GM23338 (cell line): ENCODE measurements at regions not wholly inside any gene's neighbourhood (a gene's known extent, or its start where the extent isn't known, plus 50 kb on each side); places are given as distances from the start of the nearest gene placed in this dataset.

ENCODE experiments used
- ATAC-seq: fragments of 200-7000 bp; cut with Tn5 transposase; 3 replicates; pipeline ENCODE4 v1.9.1; 2020
- DNase-seq: peaks from one replicate; pipeline ENCODE4 v3.0.0-alpha.2; 2015; ENCODE audit warnings: low spot score
- H2AFZ ChIP-seq: fragments of 200-600 bp; sonication (generic); 2 replicates; pipeline ENCODE4 v1.8.0; 2016; ENCODE audit warnings: antibody characterized with exemption, mild to moderate bottlenecking, moderate library complexity
- H3F3A ChIP-seq: fragments of 200-600 bp; sonication (generic); replicated peaks from 2 replicates; pipeline ENCODE4 v1.8.0; 2017; ENCODE audit warnings: antibody characterized with exemption, mixed run types, low read depth
- H3K27ac ChIP-seq: fragments of 200-600 bp; sonication (generic); 2 replicates; pipeline ENCODE4 v1.6.1; 2016; ENCODE audit warnings: low read depth
- H3K27me3 ChIP-seq: fragments of 200-600 bp; sonication (generic); 2 replicates; pipeline ENCODE4 v1.8.0; 2016; ENCODE audit warnings: mild to moderate bottlenecking, mixed run types, moderate library complexity; ENCODE audit not compliant: insufficient read depth
- H3K36me3 ChIP-seq: fragments of 200-600 bp; sonication (generic); 2 replicates; pipeline ENCODE4 v1.8.0; 2016; ENCODE audit warnings: mild to moderate bottlenecking; ENCODE audit not compliant: insufficient read depth
- H3K4me1 ChIP-seq: fragments of 200-600 bp; sonication (generic); 2 replicates; pipeline ENCODE4 v1.8.0; 2016; ENCODE audit warnings: mild to moderate bottlenecking, moderate library complexity; ENCODE audit not compliant: insufficient read depth
- H3K4me2 ChIP-seq: fragments of 200-600 bp; sonication (generic); 2 replicates; pipeline ENCODE4 v1.7.1; 2017; ENCODE audit warnings: mixed run types
- H3K4me3 ChIP-seq: fragments of 200-600 bp; sonication (generic); 2 replicates; pipeline ENCODE4 v1.6.1; 2016; ENCODE audit warnings: mixed run types
- H3K79me2 ChIP-seq: fragments of 200-600 bp; sonication (generic); replicated peaks from 2 replicates; pipeline ENCODE4 v1.8.0; 2017; ENCODE audit warnings: mild to moderate bottlenecking; ENCODE audit not compliant: insufficient read depth
- H3K9me2 ChIP-seq: fragments of 200-600 bp; sonication (generic); 2 replicates; pipeline ENCODE4 v1.8.0; 2017; ENCODE audit not compliant: insufficient read depth
- H4K20me1 ChIP-seq: fragments of 200-600 bp; sonication (generic); replicated peaks from 2 replicates; pipeline ENCODE4 v1.8.0; 2017; ENCODE audit warnings: mild to moderate bottlenecking; ENCODE audit not compliant: insufficient read depth
- H3K27ac Mint-ChIP-seq: 2 replicates; pipeline ENCODE4 v1.8.0; 2020; ENCODE audit warnings: inconsistent platforms, mild to moderate bottlenecking, moderate library complexity, mixed read lengths
- H3K27me3 Mint-ChIP-seq: 3 replicates; pipeline ENCODE4 v1.8.0; 2022; ENCODE audit warnings: low read depth, mild to moderate bottlenecking, moderate library complexity, mixed read lengths, inconsistent platforms; ENCODE audit not compliant: insufficient read depth, poor library complexity
- H3K36me3 Mint-ChIP-seq: 3 replicates; pipeline ENCODE4 v1.8.0; 2021; ENCODE audit warnings: low read depth, mild to moderate bottlenecking, inconsistent platforms, moderate library complexity, mixed read lengths
- H3K4me1 Mint-ChIP-seq: 3 replicates; pipeline ENCODE4 v1.8.0; 2020; ENCODE audit warnings: mild to moderate bottlenecking, inconsistent platforms, mixed read lengths
- H3K4me3 Mint-ChIP-seq: 3 replicates; pipeline ENCODE4 v1.8.0; 2021; ENCODE audit warnings: moderate library complexity, mild to moderate bottlenecking, inconsistent platforms, mixed read lengths
- H3K9me3 Mint-ChIP-seq: 3 replicates; pipeline ENCODE4 v1.8.0; 2020; ENCODE audit warnings: moderate library complexity, mild to moderate bottlenecking, inconsistent platforms, mixed read lengths
- CREB1 ChIP-seq: fragments of 250-450 bp; sonication (Bioruptor Pico); IDR thresholded peaks from 2 replicates; pipeline ENCODE4 v1.5.0; 2020; ENCODE audit warnings: low read depth, mild to moderate bottlenecking, moderate library complexity
- EZH2 ChIP-seq: fragments of 200-600 bp; sonication (generic); IDR thresholded peaks from one replicate; pipeline ENCODE4 v1.8.0; 2017; ENCODE audit warnings: antibody characterized with exemption, mild to moderate bottlenecking, low read depth; ENCODE audit not compliant: unreplicated experiment
- EZH2phosphoT487 ChIP-seq: fragments of 200-600 bp; sonication (generic); IDR thresholded peaks from one replicate; pipeline ENCODE4 v1.8.1; 2018; ENCODE audit warnings: antibody characterized with exemption; ENCODE audit not compliant: unreplicated experiment
- JUNB ChIP-seq: IDR thresholded peaks from one replicate; pipeline ENCODE4 v1.6.1; 2016; ENCODE audit warnings: antibody characterized with exemption; ENCODE audit not compliant: unreplicated experiment
- NANOG ChIP-seq: IDR thresholded peaks from 2 replicates; pipeline ENCODE4 v1.6.1; 2016; ENCODE audit warnings: antibody characterized with exemption, borderline replicate concordance
- POLR2AphosphoS5 ChIP-seq: IDR thresholded peaks from 2 replicates; pipeline ENCODE4 v1.6.1; 2016; ENCODE audit warnings: antibody characterized with exemption, low read depth
- STAT1 ChIP-seq: IDR thresholded peaks from one replicate; pipeline ENCODE4 v1.6.1; 2016; ENCODE audit warnings: antibody characterized with exemption; ENCODE audit not compliant: unreplicated experiment
- ZNF114 ChIP-seq: fragments of 250-450 bp; sonication (Bioruptor Pico); IDR thresholded peaks from 2 replicates; pipeline ENCODE4 v1.5.0; 2020; ENCODE audit warnings: mild to moderate bottlenecking, moderate library complexity
- ZNF331 ChIP-seq: fragments of 250-450 bp; sonication (Bioruptor Pico); IDR thresholded peaks from 2 replicates; pipeline ENCODE4 v1.5.0; 2020; ENCODE audit warnings: low read depth, mild to moderate bottlenecking, moderate library complexity
- TF ChIP-seq, protein P1 (sequence below): IDR thresholded peaks from one replicate; pipeline ENCODE4 v1.6.1; 2018; ENCODE audit warnings: antibody characterized with exemption; ENCODE audit not compliant: unreplicated experiment
- TF ChIP-seq, protein P2 (sequence below): fragments of 250-450 bp; sonication (Bioruptor Pico); IDR thresholded peaks from 2 replicates; pipeline ENCODE4 v1.5.0; 2020; ENCODE audit warnings: mild to moderate bottlenecking, moderate library complexity
- TF ChIP-seq, protein P3 (sequence below): IDR thresholded peaks from 2 replicates; pipeline ENCODE4 v1.6.1; 2016; ENCODE audit warnings: antibody characterized with exemption
- TF ChIP-seq, protein P4 (sequence below), 2 experiments: fragments of 200-600 bp in 1 of 2; sonication (generic) in 1 of 2; conservative IDR thresholded peaks; 2 replicates each; pipeline versions ENCODE4 v1.5.1 to v1.6.1; 2016 to 2017; ENCODE audit warnings: antibody characterized with exemption in 2 of 2, low read depth in 2 of 2, mild to moderate bottlenecking in 2 of 2, moderate library complexity in 1 of 2

DNA sequence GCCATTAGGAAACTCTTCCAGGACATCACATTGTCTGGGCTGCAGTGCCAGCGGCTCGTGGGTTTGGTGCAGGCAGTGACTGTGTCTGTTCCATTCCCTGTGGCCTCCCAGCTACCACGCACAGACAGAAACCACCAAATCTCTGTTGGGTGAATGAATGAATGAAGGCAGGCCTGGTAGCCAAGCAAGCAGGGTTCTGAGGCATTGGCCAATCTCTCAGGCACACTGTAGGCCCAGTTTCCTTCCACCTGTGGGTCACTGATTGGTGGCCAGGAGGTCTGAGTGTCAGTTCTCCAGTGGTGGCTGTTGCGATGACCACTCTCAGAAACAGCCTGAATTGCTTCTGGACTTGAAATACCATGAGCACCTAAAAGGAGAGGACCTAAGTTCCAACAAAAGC, 59.4 kb upstream of the CTBP2 start:
- Mint-ChIP-seq H3K4me3 (no peak overlapping the region), H3K9me3 (no peaks in the 10 kb centered on the region), H3K27me3 (peaks cover 12% of the 10 kb centered on the region), H3K27ac (no peak overlapping the region), H3K36me3 (no peaks in the 10 kb centered on the region), H3K4me1 (peaks cover 18% of the 10 kb centered on the region)
- Histone ChIP-seq H4K20me1 (no peaks in the 10 kb centered on the region), H3K27ac (no peak overlapping the region), H3F3A (no peaks in the 10 kb centered on the region), H3K4me3 (no peak overlapping the region), H3K9me2 (0 out of 2 replicates have a peak, but pooled peaks cover 2% of the 10 kb centered on the region), H2AFZ (no peak overlapping the region), H3K36me3 (no peaks in the 10 kb centered on the region), H3K27me3 (no peaks in the 10 kb centered on the region), H3K4me1 (no peaks in the 10 kb centered on the region; the same call in 1 of the 2 replicates), H3K4me2 (no peak overlapping the region), H3K79me2 (no peaks in the 10 kb centered on the region)
- ATAC-seq: no peak
- no peak for DNase-seq
- TF ChIP-seq POLR2AphosphoS5 (no peak), ZNF114 (CRISPR knock-in tag) (no peak), NANOG (no peak), CREB1 (CRISPR knock-in tag) (no peak), EZH2phosphoT487 (no peak), EZH2 (no peak), ZNF331 (CRISPR knock-in tag) (no peak), STAT1 (no peak), JUNB (no peak)
- TF ChIP-seq, protein P1, sequence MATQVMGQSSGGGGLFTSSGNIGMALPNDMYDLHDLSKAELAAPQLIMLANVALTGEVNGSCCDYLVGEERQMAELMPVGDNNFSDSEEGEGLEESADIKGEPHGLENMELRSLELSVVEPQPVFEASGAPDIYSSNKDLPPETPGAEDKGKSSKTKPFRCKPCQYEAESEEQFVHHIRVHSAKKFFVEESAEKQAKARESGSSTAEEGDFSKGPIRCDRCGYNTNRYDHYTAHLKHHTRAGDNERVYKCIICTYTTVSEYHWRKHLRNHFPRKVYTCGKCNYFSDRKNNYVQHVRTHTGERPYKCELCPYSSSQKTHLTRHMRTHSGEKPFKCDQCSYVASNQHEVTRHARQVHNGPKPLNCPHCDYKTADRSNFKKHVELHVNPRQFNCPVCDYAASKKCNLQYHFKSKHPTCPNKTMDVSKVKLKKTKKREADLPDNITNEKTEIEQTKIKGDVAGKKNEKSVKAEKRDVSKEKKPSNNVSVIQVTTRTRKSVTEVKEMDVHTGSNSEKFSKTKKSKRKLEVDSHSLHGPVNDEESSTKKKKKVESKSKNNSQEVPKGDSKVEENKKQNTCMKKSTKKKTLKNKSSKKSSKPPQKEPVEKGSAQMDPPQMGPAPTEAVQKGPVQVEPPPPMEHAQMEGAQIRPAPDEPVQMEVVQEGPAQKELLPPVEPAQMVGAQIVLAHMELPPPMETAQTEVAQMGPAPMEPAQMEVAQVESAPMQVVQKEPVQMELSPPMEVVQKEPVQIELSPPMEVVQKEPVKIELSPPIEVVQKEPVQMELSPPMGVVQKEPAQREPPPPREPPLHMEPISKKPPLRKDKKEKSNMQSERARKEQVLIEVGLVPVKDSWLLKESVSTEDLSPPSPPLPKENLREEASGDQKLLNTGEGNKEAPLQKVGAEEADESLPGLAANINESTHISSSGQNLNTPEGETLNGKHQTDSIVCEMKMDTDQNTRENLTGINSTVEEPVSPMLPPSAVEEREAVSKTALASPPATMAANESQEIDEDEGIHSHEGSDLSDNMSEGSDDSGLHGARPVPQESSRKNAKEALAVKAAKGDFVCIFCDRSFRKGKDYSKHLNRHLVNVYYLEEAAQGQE: no peak
- TF ChIP-seq, protein P2, sequence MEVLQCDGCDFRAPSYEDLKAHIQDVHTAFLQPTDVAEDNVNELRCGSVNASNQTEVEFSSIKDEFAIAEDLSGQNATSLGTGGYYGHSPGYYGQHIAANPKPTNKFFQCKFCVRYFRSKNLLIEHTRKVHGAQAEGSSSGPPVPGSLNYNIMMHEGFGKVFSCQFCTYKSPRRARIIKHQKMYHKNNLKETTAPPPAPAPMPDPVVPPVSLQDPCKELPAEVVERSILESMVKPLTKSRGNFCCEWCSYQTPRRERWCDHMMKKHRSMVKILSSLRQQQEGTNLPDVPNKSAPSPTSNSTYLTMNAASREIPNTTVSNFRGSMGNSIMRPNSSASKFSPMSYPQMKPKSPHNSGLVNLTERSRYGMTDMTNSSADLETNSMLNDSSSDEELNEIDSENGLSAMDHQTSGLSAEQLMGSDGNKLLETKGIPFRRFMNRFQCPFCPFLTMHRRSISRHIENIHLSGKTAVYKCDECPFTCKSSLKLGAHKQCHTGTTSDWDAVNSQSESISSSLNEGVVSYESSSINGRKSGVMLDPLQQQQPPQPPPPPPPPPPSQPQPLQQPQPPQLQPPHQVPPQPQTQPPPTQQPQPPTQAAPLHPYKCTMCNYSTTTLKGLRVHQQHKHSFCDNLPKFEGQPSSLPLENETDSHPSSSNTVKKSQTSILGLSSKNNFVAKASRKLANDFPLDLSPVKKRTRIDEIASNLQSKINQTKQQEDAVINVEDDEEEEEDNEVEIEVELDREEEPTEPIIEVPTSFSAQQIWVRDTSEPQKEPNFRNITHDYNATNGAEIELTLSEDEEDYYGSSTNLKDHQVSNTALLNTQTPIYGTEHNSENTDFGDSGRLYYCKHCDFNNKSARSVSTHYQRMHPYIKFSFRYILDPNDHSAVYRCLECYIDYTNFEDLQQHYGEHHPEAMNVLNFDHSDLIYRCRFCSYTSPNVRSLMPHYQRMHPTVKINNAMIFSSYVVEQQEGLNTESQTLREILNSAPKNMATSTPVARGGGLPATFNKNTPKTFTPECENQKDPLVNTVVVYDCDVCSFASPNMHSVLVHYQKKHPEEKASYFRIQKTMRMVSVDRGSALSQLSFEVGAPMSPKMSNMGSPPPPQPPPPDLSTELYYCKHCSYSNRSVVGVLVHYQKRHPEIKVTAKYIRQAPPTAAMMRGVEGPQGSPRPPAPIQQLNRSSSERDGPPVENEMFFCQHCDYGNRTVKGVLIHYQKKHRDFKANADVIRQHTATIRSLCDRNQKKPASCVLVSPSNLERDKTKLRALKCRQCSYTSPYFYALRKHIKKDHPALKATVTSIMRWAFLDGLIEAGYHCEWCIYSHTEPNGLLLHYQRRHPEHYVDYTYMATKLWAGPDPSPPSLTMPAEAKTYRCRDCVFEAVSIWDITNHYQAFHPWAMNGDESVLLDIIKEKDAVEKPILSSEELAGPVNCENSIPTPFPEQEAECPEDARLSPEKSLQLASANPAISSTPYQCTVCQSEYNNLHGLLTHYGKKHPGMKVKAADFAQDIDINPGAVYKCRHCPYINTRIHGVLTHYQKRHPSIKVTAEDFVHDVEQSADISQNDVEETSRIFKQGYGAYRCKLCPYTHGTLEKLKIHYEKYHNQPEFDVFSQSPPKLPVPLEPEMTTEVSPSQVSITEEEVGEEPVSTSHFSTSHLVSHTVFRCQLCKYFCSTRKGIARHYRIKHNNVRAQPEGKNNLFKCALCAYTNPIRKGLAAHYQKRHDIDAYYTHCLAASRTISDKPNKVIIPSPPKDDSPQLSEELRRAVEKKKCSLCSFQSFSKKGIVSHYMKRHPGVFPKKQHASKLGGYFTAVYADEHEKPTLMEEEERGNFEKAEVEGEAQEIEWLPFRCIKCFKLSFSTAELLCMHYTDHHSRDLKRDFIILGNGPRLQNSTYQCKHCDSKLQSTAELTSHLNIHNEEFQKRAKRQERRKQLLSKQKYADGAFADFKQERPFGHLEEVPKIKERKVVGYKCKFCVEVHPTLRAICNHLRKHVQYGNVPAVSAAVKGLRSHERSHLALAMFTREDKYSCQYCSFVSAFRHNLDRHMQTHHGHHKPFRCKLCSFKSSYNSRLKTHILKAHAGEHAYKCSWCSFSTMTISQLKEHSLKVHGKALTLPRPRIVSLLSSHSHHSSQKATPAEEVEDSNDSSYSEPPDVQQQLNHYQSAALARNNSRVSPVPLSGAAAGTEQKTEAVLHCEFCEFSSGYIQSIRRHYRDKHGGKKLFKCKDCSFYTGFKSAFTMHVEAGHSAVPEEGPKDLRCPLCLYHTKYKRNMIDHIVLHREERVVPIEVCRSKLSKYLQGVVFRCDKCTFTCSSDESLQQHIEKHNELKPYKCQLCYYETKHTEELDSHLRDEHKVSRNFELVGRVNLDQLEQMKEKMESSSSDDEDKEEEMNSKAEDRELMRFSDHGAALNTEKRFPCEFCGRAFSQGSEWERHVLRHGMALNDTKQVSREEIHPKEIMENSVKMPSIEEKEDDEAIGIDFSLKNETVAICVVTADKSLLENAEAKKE (CRISPR knock-in tag): no peak
- TF ChIP-seq, protein P3, sequence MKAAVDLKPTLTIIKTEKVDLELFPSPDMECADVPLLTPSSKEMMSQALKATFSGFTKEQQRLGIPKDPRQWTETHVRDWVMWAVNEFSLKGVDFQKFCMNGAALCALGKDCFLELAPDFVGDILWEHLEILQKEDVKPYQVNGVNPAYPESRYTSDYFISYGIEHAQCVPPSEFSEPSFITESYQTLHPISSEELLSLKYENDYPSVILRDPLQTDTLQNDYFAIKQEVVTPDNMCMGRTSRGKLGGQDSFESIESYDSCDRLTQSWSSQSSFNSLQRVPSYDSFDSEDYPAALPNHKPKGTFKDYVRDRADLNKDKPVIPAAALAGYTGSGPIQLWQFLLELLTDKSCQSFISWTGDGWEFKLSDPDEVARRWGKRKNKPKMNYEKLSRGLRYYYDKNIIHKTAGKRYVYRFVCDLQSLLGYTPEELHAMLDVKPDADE: no peak
- TF ChIP-seq, protein P4, sequence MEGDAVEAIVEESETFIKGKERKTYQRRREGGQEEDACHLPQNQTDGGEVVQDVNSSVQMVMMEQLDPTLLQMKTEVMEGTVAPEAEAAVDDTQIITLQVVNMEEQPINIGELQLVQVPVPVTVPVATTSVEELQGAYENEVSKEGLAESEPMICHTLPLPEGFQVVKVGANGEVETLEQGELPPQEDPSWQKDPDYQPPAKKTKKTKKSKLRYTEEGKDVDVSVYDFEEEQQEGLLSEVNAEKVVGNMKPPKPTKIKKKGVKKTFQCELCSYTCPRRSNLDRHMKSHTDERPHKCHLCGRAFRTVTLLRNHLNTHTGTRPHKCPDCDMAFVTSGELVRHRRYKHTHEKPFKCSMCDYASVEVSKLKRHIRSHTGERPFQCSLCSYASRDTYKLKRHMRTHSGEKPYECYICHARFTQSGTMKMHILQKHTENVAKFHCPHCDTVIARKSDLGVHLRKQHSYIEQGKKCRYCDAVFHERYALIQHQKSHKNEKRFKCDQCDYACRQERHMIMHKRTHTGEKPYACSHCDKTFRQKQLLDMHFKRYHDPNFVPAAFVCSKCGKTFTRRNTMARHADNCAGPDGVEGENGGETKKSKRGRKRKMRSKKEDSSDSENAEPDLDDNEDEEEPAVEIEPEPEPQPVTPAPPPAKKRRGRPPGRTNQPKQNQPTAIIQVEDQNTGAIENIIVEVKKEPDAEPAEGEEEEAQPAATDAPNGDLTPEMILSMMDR (conservative IDR thresholded peaks at IDR 0.05; ENCODE audit: low read depth in 2 of 2): no peak
